ENCODE measurements at regions not wholly inside any gene's neighbourhood (a gene's known extent, or its start where the extent isn't known, plus 50 kb on each side); places are given as distances from the start of the nearest gene placed in this dataset.

- no peaks in the 10 kb centered on the region for H3K4me1 ChIP-seq (ENCODE audit: control insufficient read depth, insufficient read depth, low read length)
- WGBS (ENCODE audit: insufficient coverage, low lambda C conversion rate): 86% methylated on average over 1 of the region's 5 CpGs
- H3K9me3 ChIP-seq (ENCODE audit: control insufficient read depth, low read depth, low read length): no peaks in the 10 kb centered on the region
- H3K4me3 ChIP-seq (ENCODE audit: low read length): no peak overlapping the region
- no peak for DNase-seq
- no peaks in the 10 kb centered on the region for H3K36me3 ChIP-seq (ENCODE audit: control insufficient read depth, insufficient read depth, low read length)
- H3K27me3 ChIP-seq (ENCODE audit: control insufficient read depth, insufficient read depth, low read length): no peaks in the 10 kb centered on the region
- no peak overlapping the region for H3K27ac ChIP-seq (ENCODE audit: low read length)
Measured at GRCh38 chr21:18155508-18156193, 89.0 kb upstream of the CHODL start.

DNA sequence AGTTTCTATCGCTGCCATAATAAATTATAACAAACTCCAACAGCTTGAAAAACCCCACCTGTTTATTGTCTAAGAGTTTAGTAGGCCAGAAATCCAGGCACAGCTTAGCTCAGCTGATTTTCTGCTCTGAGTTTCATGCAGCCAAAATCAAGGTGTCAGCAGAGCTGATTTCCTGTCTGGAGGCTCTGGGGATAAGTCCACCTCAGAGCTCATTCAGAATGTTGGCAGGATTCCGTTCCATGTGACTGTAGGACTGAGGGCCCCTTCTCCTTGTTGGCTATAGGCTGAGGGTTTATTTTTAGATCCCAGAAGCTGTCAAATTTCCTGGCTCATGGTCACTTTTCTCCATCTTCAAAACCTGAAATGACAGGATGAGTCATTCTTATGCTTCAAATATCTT, 91.6 kb upstream of the CHODL start:
- no peak for DNase-seq
- H3K4me1 ChIP-seq (ENCODE audit: control insufficient read depth, insufficient read depth, low read length): no peaks in the 10 kb centered on the region
- no peaks in the 10 kb centered on the region for H3K27me3 ChIP-seq (ENCODE audit: control insufficient read depth, insufficient read depth, low read length)
- no peaks in the 10 kb centered on the region for H3K36me3 ChIP-seq (ENCODE audit: control insufficient read depth, insufficient read depth, low read length)
- H3K4me3 ChIP-seq (ENCODE audit: low read length): no peak overlapping the region
- H3K27ac ChIP-seq (ENCODE audit: low read length): no peak overlapping the region
- H3K9me3 ChIP-seq (ENCODE audit: control insufficient read depth, low read depth, low read length): no peaks in the 10 kb centered on the region
- no CpG with 5 or more reads among the region's 2 CpGs for WGBS (ENCODE audit: insufficient coverage, low lambda C conversion rate)

- no peak for DNase-seq
- Histone ChIP-seq H3K27me3 (ENCODE audit: control insufficient read depth, insufficient read depth, low read length) (no peaks in the 10 kb centered on the region), H3K4me3 (ENCODE audit: low read length) (no peak overlapping the region), H3K4me1 (ENCODE audit: control insufficient read depth, insufficient read depth, low read length) (no peaks in the 10 kb centered on the region), H3K9me3 (ENCODE audit: control insufficient read depth, low read depth, low read length) (no peaks in the 10 kb centered on the region), H3K27ac (ENCODE audit: low read length) (no peak overlapping the region), H3K36me3 (ENCODE audit: control insufficient read depth, insufficient read depth, low read length) (no peaks in the 10 kb centered on the region)
- 100% methylated on average over 1 of the region's 2 CpGs for WGBS (ENCODE audit: insufficient coverage, low lambda C conversion rate)
Measured at GRCh38 chr21:18152371-18152770, 92.3 kb upstream of the CHODL start.

DNA sequence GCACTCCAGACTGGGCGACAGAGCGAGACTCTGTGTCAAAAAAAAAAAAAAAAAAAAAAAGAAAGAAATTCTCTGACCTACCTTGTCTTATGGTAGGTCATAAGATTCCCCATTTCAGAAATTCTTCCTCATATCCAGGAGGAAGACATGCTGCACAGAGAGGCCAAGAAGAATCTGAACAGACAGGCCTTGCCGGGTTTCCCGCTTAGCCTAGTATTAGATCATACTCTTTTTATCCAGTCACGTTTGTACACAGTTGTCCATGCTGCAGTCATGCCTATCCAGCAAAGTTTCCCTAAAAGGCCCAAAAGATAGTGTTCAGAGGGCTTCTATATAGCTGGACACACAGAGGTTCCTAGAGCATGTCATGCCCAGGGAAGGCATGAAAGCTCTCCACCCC, 93.6 kb upstream of the CHODL start:
- H3K27ac ChIP-seq (ENCODE audit: low read length): no peak overlapping the region
- WGBS (ENCODE audit: insufficient coverage, low lambda C conversion rate): no CpG with 5 or more reads among the region's 5 CpGs
- H3K36me3 ChIP-seq (ENCODE audit: control insufficient read depth, insufficient read depth, low read length): no peaks in the 10 kb centered on the region
- H3K4me1 ChIP-seq (ENCODE audit: control insufficient read depth, insufficient read depth, low read length): no peaks in the 10 kb centered on the region
- no peak overlapping the region for H3K4me3 ChIP-seq (ENCODE audit: low read length)
- no peaks in the 10 kb centered on the region for H3K27me3 ChIP-seq (ENCODE audit: control insufficient read depth, insufficient read depth, low read length)
- H3K9me3 ChIP-seq (ENCODE audit: control insufficient read depth, low read depth, low read length): no peaks in the 10 kb centered on the region
- no peak for DNase-seq

- H3K36me3 ChIP-seq (ENCODE audit: control insufficient read depth, insufficient read depth, low read length): no peaks in the 10 kb centered on the region
- H3K27ac ChIP-seq (ENCODE audit: low read length): no peak overlapping the region
- no peaks in the 10 kb centered on the region for H3K27me3 ChIP-seq (ENCODE audit: control insufficient read depth, insufficient read depth, low read length)
- no peaks in the 10 kb centered on the region for H3K4me1 ChIP-seq (ENCODE audit: control insufficient read depth, insufficient read depth, low read length)
- no peak overlapping the region for H3K4me3 ChIP-seq (ENCODE audit: low read length)
- no peak for DNase-seq
- H3K9me3 ChIP-seq (ENCODE audit: control insufficient read depth, low read depth, low read length): no peaks in the 10 kb centered on the region
Measured at GRCh38 chr21:18148401-18148800, 96.2 kb upstream of the CHODL start.

- no peak for DNase-seq
- no peaks in the 10 kb centered on the region for H3K4me1 ChIP-seq (ENCODE audit: control insufficient read depth, insufficient read depth, low read length)
- H3K36me3 ChIP-seq (ENCODE audit: control insufficient read depth, insufficient read depth, low read length): no peaks in the 10 kb centered on the region
- no peak overlapping the region for H3K27ac ChIP-seq (ENCODE audit: low read length)
- H3K9me3 ChIP-seq (ENCODE audit: control insufficient read depth, low read depth, low read length): no peaks in the 10 kb centered on the region
- no peaks in the 10 kb centered on the region for H3K27me3 ChIP-seq (ENCODE audit: control insufficient read depth, insufficient read depth, low read length)
- WGBS (ENCODE audit: insufficient coverage, low lambda C conversion rate): 80% methylated on average over 1 of the region's 3 CpGs
- H3K4me3 ChIP-seq (ENCODE audit: low read length): no peak overlapping the region
Measured at GRCh38 chr21:18147678-18148077, 97.0 kb upstream of the CHODL start.

DNA sequence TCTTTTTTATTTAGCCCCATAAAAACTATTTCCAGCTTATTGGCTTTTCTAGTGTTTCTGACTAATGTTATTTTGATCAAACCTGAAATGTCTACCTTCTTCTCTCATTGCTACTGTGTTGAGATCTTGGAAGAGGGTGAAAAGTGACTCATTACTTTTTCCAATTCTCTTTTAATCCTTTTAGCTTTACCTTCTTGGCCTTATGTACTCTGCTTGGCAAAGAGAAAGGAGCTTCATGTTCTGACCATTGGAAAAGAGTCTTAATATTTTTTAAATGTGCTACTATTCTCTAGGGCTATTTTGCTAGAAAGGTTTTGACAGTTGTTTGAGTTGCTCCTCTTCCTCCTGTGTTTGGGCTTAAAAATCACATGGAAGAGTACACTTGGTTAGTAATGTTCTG, 97.8 kb upstream of the CHODL start:
- DNase-seq: no peak
- Histone ChIP-seq H3K36me3 (ENCODE audit: control insufficient read depth, insufficient read depth, low read length) (no peaks in the 10 kb centered on the region), H3K9me3 (ENCODE audit: control insufficient read depth, low read depth, low read length) (no peaks in the 10 kb centered on the region), H3K27me3 (ENCODE audit: control insufficient read depth, insufficient read depth, low read length) (no peaks in the 10 kb centered on the region), H3K4me1 (ENCODE audit: control insufficient read depth, insufficient read depth, low read length) (no peaks in the 10 kb centered on the region), H3K4me3 (ENCODE audit: low read length) (no peak overlapping the region), H3K27ac (ENCODE audit: low read length) (no peak overlapping the region)

- WGBS (ENCODE audit: insufficient coverage, low lambda C conversion rate): no CpG with 5 or more reads among the region's 3 CpGs
- no peak overlapping the region for H3K27ac ChIP-seq (ENCODE audit: low read length)
- no peaks in the 10 kb centered on the region for H3K36me3 ChIP-seq (ENCODE audit: control insufficient read depth, insufficient read depth, low read length)
Measured at GRCh38 chr21:18144339-18144738, 100.3 kb upstream of the CHODL start.

GRCh38 chr21:18142655-18143054, 102.0 kb upstream of the CHODL start:
- H3K9me3 ChIP-seq (ENCODE audit: control insufficient read depth, low read depth, low read length): no peaks in the 10 kb centered on the region
- H3K27me3 ChIP-seq (ENCODE audit: control insufficient read depth, insufficient read depth, low read length): no peaks in the 10 kb centered on the region

More at GRCh38 chr21:18144339-18144738, 100.3 kb upstream of the CHODL start:
- Histone ChIP-seq H3K4me3 (ENCODE audit: low read length) (no peak overlapping the region), H3K4me1 (ENCODE audit: control insufficient read depth, insufficient read depth, low read length) (no peaks in the 10 kb centered on the region), H3K9me3 (ENCODE audit: control insufficient read depth, low read depth, low read length) (no peaks in the 10 kb centered on the region), H3K27me3 (ENCODE audit: control insufficient read depth, insufficient read depth, low read length) (no peaks in the 10 kb centered on the region)
- DNase-seq: no peak

GRCh38 chr21:18138507-18138906, 106.1 kb upstream of the CHODL start:
- H3K27ac ChIP-seq (ENCODE audit: low read length): no peak overlapping the region
- no peak overlapping the region for H3K4me3 ChIP-seq (ENCODE audit: low read length)
- WGBS (ENCODE audit: insufficient coverage, low lambda C conversion rate): 78% methylated on average over 1 of the region's 3 CpGs
- H3K27me3 ChIP-seq (ENCODE audit: control insufficient read depth, insufficient read depth, low read length): no peaks in the 10 kb centered on the region
- no peak for DNase-seq
- H3K36me3 ChIP-seq (ENCODE audit: control insufficient read depth, insufficient read depth, low read length): no peaks in the 10 kb centered on the region
- H3K4me1 ChIP-seq (ENCODE audit: control insufficient read depth, insufficient read depth, low read length): no peaks in the 10 kb centered on the region
- no peaks in the 10 kb centered on the region for H3K9me3 ChIP-seq (ENCODE audit: control insufficient read depth, low read depth, low read length)

More at GRCh38 chr21:18142655-18143054, 102.0 kb upstream of the CHODL start:
- Histone ChIP-seq H3K36me3 (ENCODE audit: control insufficient read depth, insufficient read depth, low read length) (no peaks in the 10 kb centered on the region), H3K27ac (ENCODE audit: low read length) (no peak overlapping the region), H3K4me1 (ENCODE audit: control insufficient read depth, insufficient read depth, low read length) (no peaks in the 10 kb centered on the region), H3K4me3 (ENCODE audit: low read length) (no peak overlapping the region)
- no peak for DNase-seq

DNA sequence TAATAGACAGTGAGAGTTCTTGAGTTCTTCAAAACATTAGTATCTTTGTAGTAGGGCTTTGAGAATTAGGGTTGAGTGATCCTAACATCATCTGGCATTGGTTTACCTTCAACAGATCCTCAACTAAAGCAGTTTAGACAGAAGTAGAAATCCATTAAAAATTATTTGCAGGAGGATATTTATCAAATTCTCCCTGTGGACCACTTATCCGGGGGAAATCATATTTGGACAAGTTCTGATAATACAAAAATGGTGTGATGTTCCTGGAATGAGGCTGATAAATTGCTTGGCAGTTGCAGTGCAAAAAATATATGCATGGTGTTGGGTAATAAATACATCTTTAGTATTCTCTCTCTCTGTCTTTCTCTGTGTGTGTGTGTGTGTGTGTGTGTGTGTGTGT, 115.1 kb upstream of the CHODL start:
- no CpG with 5 or more reads among the region's 1 CpG for WGBS (ENCODE audit: insufficient coverage, low lambda C conversion rate)
- no peak for DNase-seq

More for the DNA sequence above, 115.1 kb upstream of the CHODL start:
- Histone ChIP-seq H3K27me3 (ENCODE audit: control insufficient read depth, insufficient read depth, low read length) (no peaks in the 10 kb centered on the region), H3K4me1 (ENCODE audit: control insufficient read depth, insufficient read depth, low read length) (no peaks in the 10 kb centered on the region), H3K9me3 (ENCODE audit: control insufficient read depth, low read depth, low read length) (no peaks in the 10 kb centered on the region), H3K27ac (ENCODE audit: low read length) (no peak overlapping the region), H3K36me3 (ENCODE audit: control insufficient read depth, insufficient read depth, low read length) (no peaks in the 10 kb centered on the region), H3K4me3 (ENCODE audit: low read length) (no peak overlapping the region)
